Stomach smooth muscle (tissue), 2 donors: ENCODE measurements at regions not wholly inside any gene's neighbourhood (a gene's known extent, or its start where the extent isn't known, plus 50 kb on each side); places are given as distances from the start of the nearest gene placed in this dataset.

Experiments
- H3K27ac ChIP-seq: one replicate; pipeline ENCODE4 v1.7.0; 2013; ENCODE audit warnings: mild to moderate bottlenecking, low read length, inconsistent platforms
- H3K27me3 ChIP-seq, 2 donors: one replicate each; pipeline ENCODE4 v1.7.0; 2013; ENCODE audit warnings: low read length in 2 of 2; ENCODE audit not compliant: insufficient read depth in 2 of 2, control insufficient read depth in 1 of 2
- H3K36me3 ChIP-seq, 2 donors: one replicate each; pipeline ENCODE4 v1.7.0; 2013; ENCODE audit warnings: low read length in 2 of 2; ENCODE audit not compliant: control insufficient read depth in 2 of 2, insufficient read depth in 2 of 2
- H3K4me1 ChIP-seq: one replicate; pipeline ENCODE4 v1.7.0; 2013; ENCODE audit warnings: low read length; ENCODE audit not compliant: control insufficient read depth, insufficient read depth
- H3K4me3 ChIP-seq, 2 donors: one replicate each; pipeline ENCODE4 v1.7.0; 2013; ENCODE audit warnings: low read length in 2 of 2
- H3K9ac ChIP-seq, 2 donors: one replicate each; pipeline ENCODE4 v1.7.0; 2013; ENCODE audit warnings: low read length in 2 of 2, mild to moderate bottlenecking in 1 of 2
- H3K9me3 ChIP-seq, 2 donors: one replicate each; pipeline ENCODE4 v1.7.0; 2013; ENCODE audit warnings: low read length in 2 of 2; ENCODE audit not compliant: control insufficient read depth in 2 of 2
- donor health status: healthy.
- donor health status: Pancreatic carcinoma.

DNA sequence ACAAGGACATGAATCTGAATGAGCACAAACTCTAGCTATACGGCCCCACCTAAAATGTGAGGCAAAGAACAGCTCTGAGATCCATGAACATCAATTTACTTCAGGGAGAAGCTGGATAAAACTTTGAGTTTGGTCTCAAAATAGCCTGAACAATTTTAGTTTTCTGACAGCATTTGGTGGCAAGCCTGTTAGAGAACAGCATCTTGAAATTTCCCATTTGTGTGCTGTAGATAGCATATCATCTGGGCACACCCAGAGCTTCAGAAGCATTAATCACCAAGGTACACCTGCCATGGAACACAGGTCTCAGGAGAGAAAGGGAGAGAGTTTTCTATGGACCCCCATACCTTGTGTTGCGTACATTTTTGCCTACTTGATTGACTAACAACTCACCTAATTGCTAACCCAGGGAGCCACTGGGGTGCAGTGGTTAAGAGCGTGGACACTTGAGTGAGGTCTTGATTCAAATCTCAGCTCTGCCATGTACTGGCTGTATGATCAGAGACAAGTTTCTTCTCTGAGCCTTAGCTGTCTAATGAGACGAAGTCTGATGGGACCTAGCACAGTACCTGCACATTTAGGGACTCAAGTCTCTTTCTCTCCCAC is 264.9 kb downstream of the PIK3R1 start:
- Histone ChIP-seq H3K9ac (no peak overlapping the region), H3K4me1 (no peaks in the 10 kb centered on the region), H3K27me3 (no peaks in the 10 kb centered on the region), H3K4me3 (no peak overlapping the region), H3K36me3 (no peaks in the 10 kb centered on the region), H3K9me3 (no peaks in the 10 kb centered on the region), H3K27ac (peak overlapping the region; percentile 11)

DNA sequence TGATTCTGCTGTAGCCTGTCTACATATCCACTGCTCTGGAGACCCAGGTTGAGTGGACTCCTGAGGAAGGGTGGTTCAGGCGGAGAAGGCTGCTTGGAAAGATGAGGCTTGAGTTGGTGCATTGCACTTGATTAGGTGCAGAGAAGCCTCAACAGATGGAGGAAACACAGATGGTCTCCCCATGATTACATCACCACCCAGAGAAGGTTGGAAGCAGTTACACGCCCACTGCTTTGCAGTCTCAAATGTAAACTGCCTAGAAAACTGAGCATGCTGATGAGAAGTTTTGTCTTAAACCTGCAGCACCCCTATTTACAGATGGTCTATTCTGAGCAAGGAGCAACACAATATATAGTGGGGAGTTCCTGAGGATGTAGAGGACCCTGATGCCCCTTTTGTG is 266.6 kb downstream of the PIK3R1 start:
- Histone ChIP-seq H3K9ac (no peak overlapping the region), H3K27ac (no peak overlapping the region), H3K9me3 (no peaks in the 10 kb centered on the region), H3K4me1 (no peaks in the 10 kb centered on the region), H3K36me3 (no peaks in the 10 kb centered on the region), H3K4me3 (no peak overlapping the region), H3K27me3 (no peaks in the 10 kb centered on the region)

DNA sequence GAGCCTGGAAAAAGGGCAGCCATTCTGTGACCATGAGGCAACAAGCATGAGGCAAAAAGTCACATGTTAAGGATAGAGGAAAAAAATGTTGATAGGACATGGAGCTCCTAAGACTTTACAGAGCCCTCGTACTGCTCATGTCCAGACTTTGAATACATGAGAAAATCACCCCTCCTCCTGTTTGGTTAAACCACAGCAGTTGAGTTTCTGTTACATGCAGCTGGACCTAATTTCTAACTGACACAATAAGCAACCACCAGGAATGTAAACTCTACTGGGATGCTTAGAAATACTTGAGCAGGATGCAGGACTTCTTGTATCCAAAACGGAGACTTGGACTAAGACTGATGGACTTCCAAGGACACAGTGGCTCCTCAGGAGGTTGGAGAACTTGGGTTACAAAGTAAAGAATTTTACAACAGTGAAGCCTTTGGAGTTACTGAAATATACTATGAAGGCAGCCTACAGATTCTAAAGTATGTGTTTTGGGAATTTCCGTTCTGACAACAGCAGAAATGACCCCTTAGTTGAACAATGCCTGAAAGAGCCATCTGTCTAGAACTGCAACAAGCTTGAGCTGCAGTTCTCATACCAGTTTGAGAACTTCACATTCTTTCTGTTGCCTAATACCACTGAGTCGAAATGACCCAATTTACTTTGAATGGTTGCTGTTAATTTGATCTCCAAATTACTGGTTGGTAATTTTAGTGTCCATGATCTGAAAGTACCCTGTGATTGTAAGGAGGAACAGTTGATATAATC is 268.9 kb downstream of the PIK3R1 start:
- no peaks in the 10 kb centered on the region for H3K27me3 ChIP-seq
- H3K9me3 ChIP-seq, result no peaks in the 10 kb centered on the region
- H3K9ac ChIP-seq, result no peak overlapping the region
- no peaks in the 10 kb centered on the region for H3K4me1 ChIP-seq
- H3K4me3 ChIP-seq, result no peak overlapping the region
- H3K36me3 ChIP-seq, result no peaks in the 10 kb centered on the region
- no peak overlapping the region for H3K27ac ChIP-seq

DNA sequence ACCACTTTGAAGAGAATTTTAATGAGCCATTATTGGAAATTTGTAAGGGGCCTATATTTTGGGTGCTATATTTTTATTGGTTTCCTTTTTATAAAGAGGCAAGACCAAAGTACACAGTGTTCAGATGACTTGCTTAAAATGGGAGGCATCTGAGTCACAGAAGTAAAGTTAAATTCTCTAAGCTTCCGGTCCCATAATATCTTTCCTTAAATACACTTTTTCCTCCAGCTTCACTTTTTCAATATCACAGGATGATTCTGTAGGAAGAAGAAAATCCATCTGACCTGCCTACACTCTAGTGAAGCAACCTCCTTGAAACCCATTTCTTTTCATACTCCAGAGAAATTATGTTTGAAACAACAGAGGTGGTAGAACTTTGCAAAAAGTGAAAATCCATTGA is 274.0 kb downstream of the PIK3R1 start:
- H3K27ac ChIP-seq, result no peak overlapping the region
- H3K9me3 ChIP-seq, result no peaks in the 10 kb centered on the region
- H3K36me3 ChIP-seq, result no peaks in the 10 kb centered on the region
- H3K9ac ChIP-seq, result no peak overlapping the region
- H3K4me3 ChIP-seq, result no peak overlapping the region
- H3K27me3 ChIP-seq, result no peaks in the 10 kb centered on the region
- H3K4me1 ChIP-seq, result no peaks in the 10 kb centered on the region

DNA sequence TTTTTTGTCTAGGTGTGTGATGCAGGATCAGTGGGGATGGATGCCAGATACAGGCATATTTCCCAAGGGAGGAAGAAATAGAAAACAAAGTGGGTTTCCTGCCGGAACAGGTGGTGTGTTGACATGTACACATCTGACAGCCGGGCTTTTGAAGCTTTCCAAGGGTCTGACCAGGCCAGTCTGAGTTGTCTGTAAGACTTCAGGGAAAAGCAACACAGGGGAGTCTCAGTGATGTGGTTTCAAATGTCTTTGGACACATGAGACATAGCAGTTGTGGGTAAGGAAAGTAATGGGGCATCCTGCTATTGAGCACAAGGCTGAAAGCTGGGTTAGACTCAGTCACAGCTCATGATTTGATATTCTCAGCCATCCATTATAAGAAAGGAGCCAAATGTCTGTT is 274.9 kb downstream of the PIK3R1 start:
- Histone ChIP-seq H3K27ac (no peak overlapping the region), H3K4me1 (no peaks in the 10 kb centered on the region), H3K9ac (no peak overlapping the region), H3K27me3 (no peaks in the 10 kb centered on the region), H3K36me3 (no peaks in the 10 kb centered on the region), H3K9me3 (no peaks in the 10 kb centered on the region), H3K4me3 (no peak overlapping the region)

DNA sequence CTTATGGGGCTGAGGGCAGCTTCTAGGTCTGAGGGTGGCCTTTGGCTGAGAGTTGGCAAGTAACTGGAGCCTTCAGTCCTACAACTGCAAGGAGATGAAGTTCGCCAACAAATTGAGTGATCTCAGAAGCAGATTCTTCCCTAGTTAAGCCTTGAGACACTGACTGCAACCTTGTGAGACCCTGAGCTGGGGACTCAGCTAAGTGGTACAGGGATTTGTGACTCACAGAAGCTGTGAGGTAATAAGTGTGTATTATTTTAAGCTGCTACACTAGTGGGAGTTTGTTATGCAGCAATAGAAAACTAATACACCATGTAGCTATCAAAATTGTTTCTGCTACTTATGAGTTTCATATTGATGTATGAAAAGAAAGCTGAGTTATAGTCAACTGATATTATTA is 279.2 kb downstream of the PIK3R1 start:
- Histone ChIP-seq H3K36me3 (no peaks in the 10 kb centered on the region), H3K27ac (no peak overlapping the region), H3K4me1 (no peaks in the 10 kb centered on the region), H3K9ac (no peak overlapping the region), H3K4me3 (no peak overlapping the region), H3K9me3 (peaks cover 0 to 3% of the 10 kb centered on the region in 2 donors), H3K27me3 (no peaks in the 10 kb centered on the region)

DNA sequence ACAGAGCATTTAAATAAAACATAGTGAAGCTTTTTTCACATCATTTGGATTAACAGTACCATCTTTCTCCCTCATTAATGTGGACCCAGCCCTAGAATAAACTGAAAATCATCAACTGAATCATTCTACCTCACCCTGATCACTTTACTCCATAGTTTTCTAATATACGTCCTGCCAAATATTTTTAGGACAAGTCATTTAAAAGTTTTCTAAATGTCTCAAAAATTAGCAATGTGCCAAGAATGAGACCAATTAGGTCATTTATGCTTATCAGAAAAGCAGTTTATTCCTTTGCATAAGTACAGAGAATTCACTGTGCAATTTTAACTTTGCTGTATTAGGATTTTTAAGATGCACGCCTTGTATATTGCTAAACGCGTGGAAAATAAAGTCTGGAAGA is 284.4 kb downstream of the PIK3R1 start:
- Histone ChIP-seq H3K27me3 (no peaks in the 10 kb centered on the region), H3K4me1 (no peaks in the 10 kb centered on the region), H3K9ac (no peak overlapping the region), H3K27ac (no peak overlapping the region), H3K4me3 (no peak overlapping the region), H3K36me3 (no peaks in the 10 kb centered on the region), H3K9me3 (peaks cover 0 to 3% of the 10 kb centered on the region in 2 donors)

DNA sequence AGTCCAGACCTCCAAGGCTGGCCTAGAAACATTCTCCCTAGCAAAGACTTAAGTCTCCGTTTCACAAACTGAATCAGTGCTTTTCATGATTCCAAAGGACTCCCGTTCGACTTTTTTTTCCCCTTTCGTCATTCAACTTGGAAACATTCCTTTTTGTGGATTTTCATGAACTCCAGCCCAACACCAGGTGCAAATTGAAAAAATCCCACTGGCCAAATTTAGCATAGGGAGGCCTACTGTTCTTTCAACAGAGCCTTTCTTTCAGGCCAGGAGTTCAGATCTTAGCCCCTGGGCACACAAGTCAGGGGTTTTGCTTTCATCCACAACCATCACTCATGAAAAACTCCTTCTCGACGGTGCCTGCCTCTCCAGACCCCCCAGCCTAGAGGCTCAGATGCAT is 285.3 kb downstream of the PIK3R1 start:
- H3K9ac ChIP-seq, result no peak overlapping the region
- H3K27me3 ChIP-seq, result no peaks in the 10 kb centered on the region
- H3K9me3 ChIP-seq, result peaks cover 0 to 3% of the 10 kb centered on the region in 2 donors
- no peaks in the 10 kb centered on the region for H3K36me3 ChIP-seq
- H3K27ac ChIP-seq, result no peak overlapping the region
- H3K4me1 ChIP-seq, result no peaks in the 10 kb centered on the region
- no peak overlapping the region for H3K4me3 ChIP-seq

DNA sequence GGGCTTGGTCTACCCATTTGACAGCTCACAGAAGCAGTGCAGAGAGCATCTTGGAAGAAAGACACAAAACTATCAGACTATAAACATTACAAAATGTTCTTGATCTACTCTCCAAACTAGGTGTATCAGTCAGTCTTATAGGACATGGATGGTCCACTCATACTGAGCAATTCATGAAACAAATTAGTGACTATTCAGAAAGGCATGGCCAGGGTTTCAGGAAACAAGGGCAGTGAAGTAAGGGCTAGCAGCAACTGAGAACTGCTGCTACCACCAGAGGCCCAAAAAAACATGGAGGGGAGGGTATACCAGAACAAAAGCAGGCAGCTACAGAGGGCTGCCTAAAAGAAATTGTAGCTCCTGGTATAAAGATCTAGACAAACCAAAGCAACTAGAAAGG is 287.0 kb downstream of the PIK3R1 start:
- Histone ChIP-seq H3K4me1 (no peaks in the 10 kb centered on the region), H3K9me3 (no peaks in the 10 kb centered on the region), H3K4me3 (no peak overlapping the region), H3K9ac (no peak overlapping the region), H3K27me3 (no peaks in the 10 kb centered on the region), H3K36me3 (no peaks in the 10 kb centered on the region), H3K27ac (no peak overlapping the region)

DNA sequence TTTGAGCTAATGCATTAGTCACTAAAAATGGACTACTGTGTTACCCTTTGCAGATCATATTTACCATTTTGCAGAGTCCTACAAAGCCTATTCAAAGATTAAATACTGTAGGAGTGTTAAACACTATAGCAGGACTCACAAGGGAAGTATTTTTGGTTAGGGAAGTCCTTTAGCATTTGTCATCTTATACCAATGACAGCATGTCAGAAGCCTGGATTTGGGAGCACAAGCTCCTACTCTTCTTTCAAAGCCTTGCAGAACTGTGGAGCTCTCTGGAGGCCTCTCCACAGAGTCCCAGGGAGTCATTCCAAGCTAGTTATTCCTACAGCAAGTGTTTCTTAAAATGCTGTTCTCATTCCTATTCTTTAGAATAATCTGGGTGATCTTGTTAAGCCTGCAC is 288.8 kb downstream of the PIK3R1 start:
- no peaks in the 10 kb centered on the region for H3K9me3 ChIP-seq
- no peaks in the 10 kb centered on the region for H3K36me3 ChIP-seq
- H3K4me1 ChIP-seq, result no peaks in the 10 kb centered on the region
- no peak overlapping the region for H3K9ac ChIP-seq
- H3K4me3 ChIP-seq, result no peak overlapping the region
- no peaks in the 10 kb centered on the region for H3K27me3 ChIP-seq
- H3K27ac ChIP-seq, result no peak overlapping the region
